GM13976 (cell line): ENCODE measurements at regions not wholly inside any gene's neighbourhood (a gene's known extent, or its start where the extent isn't known, plus 50 kb on each side); places are given as distances from the start of the nearest gene placed in this dataset.

Experiments
- DNase-seq: peaks from one replicate; pipeline ENCODE4 v3.0.0; 2012; ENCODE audit warnings: low spot score
- CTCF ChIP-seq: IDR thresholded peaks from 2 replicates; pipeline ENCODE4 v1.5.1; 2012; ENCODE audit warnings: borderline replicate concordance, mild to moderate bottlenecking; ENCODE audit not compliant: insufficient read depth; ENCODE audit errors: extremely low read depth, missing control alignments, control extremely low read depth
- in situ Hi-C: fragments of 300-500 bp; cut with MboI; formaldehyde crosslinking; loops from one replicate; pipeline ENCODE4 v1.12.0; 2022; ENCODE audit warnings: low sequenced_read_pairs, mixed read lengths, inconsistent platforms; ENCODE audit not compliant: unreplicated experiment

GRCh38 chr1:194378517-194378916 is 1192.1 kb upstream of the B3GALT2 start:
- in situ Hi-C loops = no loop called here
- no peak for DNase-seq
- no peak for TF ChIP-seq CTCF

- DNase-seq = no peak
- TF ChIP-seq CTCF = no peak
- in situ Hi-C loops = no loop called here
Measured at GRCh38 chr1:194374649-194375048, 1188.2 kb upstream of the B3GALT2 start.

GRCh38 chr1:194372266-194372665 is 1185.9 kb upstream of the B3GALT2 start:
- no peak for TF ChIP-seq CTCF
- DNase-seq = no peak
- in situ Hi-C loops = no loop called here

GRCh38 chr1:194369622-194370021 is 1183.2 kb upstream of the B3GALT2 start:
- in situ Hi-C loops = no loop called here
- no peak for DNase-seq
- no peak for TF ChIP-seq CTCF

GRCh38 chr1:194369060-194369459 is 1182.6 kb upstream of the B3GALT2 start:
- no peak for DNase-seq
- TF ChIP-seq CTCF = no peak
- in situ Hi-C loops = no loop called here

- no peak for DNase-seq
- in situ Hi-C loops = no loop called here
- no peak for TF ChIP-seq CTCF
Measured at GRCh38 chr1:194367121-194367520, 1180.7 kb upstream of the B3GALT2 start.

- in situ Hi-C loops = no loop called here
Measured at GRCh38 chr1:194366705-194367104, 1180.3 kb upstream of the B3GALT2 start.

More at GRCh38 chr1:194366705-194367104, 1180.3 kb upstream of the B3GALT2 start:
- no peak for TF ChIP-seq CTCF
- no peak for DNase-seq
